Brain microvascular endothelial cell (primary cell): ENCODE measurements at regions not wholly inside any gene's neighbourhood (a gene's known extent, or its start where the extent isn't known, plus 50 kb on each side); places are given as distances from the start of the nearest gene placed in this dataset.

ENCODE experiments used
- DNase-seq: peaks from one replicate; pipeline ENCODE4 v3.0.0-alpha.2; 2020
- H3K27ac ChIP-seq: fragments of 250-450 bp; sonication (Bioruptor Pico); 2 replicates; pipeline ENCODE4 v1.5.1; 2020; ENCODE audit warnings: mild to moderate bottlenecking, moderate library complexity
- H3K27me3 ChIP-seq: fragments of 250-450 bp; sonication (Bioruptor Pico); replicated peaks from 2 replicates; pipeline ENCODE4 v1.5.1; 2020; ENCODE audit warnings: mild to moderate bottlenecking
- H3K36me3 ChIP-seq: fragments of 250-450 bp; sonication (Bioruptor Pico); replicated peaks from 2 replicates; pipeline ENCODE4 v1.5.1; 2020; ENCODE audit warnings: mild to moderate bottlenecking
- H3K4me3 ChIP-seq: 2 replicates; pipeline ENCODE4 v1.5.1; 2011; ENCODE audit warnings: low read depth, mild to moderate bottlenecking, control low read depth, low read length, moderate library complexity
- CTCF ChIP-seq: IDR thresholded peaks from 2 replicates; pipeline ENCODE4 v1.5.1; 2011; ENCODE audit warnings: low read depth, mild to moderate bottlenecking, moderate library complexity, low read length, control low read depth, inconsistent platforms; ENCODE audit errors: missing control alignments
- in situ Hi-C: cut with HindIII; loops from 2 replicates; pipeline ENCODE4 v1.10.0; 2017; ENCODE audit warnings: low sequenced_read_pairs, low pct_ligation_motif_present

GRCh38 chr16:66265556-66266141, 100.8 kb upstream of the CDH5 start:
- Histone ChIP-seq H3K36me3 (no peaks in the 10 kb centered on the region), H3K4me3 (no peak overlapping the region), H3K27ac (no peak overlapping the region), H3K27me3 (no peaks in the 10 kb centered on the region)
- DNase-seq, result no peak
- TF ChIP-seq CTCF, result no peak
- in situ Hi-C loops, result no loop called here

- no peak for TF ChIP-seq CTCF
- no peaks in the 10 kb centered on the region for H3K27me3 ChIP-seq
- DNase-seq, result no peak
- H3K4me3 ChIP-seq, result no peak overlapping the region
- in situ Hi-C loops, result no loop called here
- no peak overlapping the region for H3K27ac ChIP-seq
- no peaks in the 10 kb centered on the region for H3K36me3 ChIP-seq
Measured at GRCh38 chr16:66265048-66265415, 101.5 kb upstream of the CDH5 start.

DNA sequence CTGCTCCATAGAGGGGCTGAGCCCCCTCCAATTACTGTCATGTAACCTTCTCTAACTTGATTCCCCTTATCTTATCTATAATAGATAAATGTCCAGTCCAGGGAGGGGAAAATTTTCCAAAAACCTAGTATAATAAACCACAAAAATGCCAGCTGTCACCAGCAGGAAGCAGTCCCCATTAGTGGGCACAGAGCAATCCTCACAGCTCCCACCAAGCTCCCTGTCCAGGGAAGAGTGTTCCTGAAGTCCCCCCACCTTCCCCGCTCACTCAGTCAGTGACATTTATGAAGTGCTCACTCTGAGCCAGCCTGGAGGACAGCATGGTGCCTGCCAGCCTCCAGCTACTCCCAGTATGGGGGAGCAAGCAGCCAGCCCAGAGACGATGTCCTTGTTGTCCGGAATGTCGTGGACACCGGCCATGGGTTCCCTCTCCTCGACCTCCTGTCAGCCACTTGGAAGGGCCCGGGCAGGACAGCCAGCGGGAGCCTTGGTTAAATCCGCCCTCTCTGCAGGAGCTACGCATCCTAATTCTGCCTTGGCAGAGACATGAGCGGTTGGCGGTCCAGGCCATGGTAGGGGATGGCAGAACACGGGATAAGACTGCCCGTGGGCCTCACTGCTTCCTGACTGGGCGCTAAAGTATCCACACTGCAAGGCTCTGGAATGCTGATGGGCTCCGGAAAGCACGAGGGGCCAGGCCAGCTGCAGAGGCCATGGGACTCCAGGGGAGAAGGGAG, 102.0 kb upstream of the CDH5 start:
- Histone ChIP-seq H3K36me3 (no peaks in the 10 kb centered on the region), H3K27ac (no peak overlapping the region), H3K27me3 (no peaks in the 10 kb centered on the region), H3K4me3 (no peak overlapping the region)
- TF ChIP-seq CTCF, result no peak
- no peak for DNase-seq
- in situ Hi-C loops, result no loop called here

- H3K4me3 ChIP-seq, result no peak overlapping the region
- DNase-seq, result no peak
Measured at GRCh38 chr16:66263973-66264310, 102.5 kb upstream of the CDH5 start.

GRCh38 chr16:66263168-66263972, 103.1 kb upstream of the CDH5 start:
- no peak overlapping the region for H3K27ac ChIP-seq
- no peaks in the 10 kb centered on the region for H3K27me3 ChIP-seq
- no peak for DNase-seq
- H3K36me3 ChIP-seq, result no peaks in the 10 kb centered on the region
- in situ Hi-C loops, result no loop called here
- no peak overlapping the region for H3K4me3 ChIP-seq
- TF ChIP-seq CTCF, result no peak

More at GRCh38 chr16:66263973-66264310, 102.5 kb upstream of the CDH5 start:
- in situ Hi-C loops, result no loop called here
- H3K27ac ChIP-seq, result no peak overlapping the region
- no peaks in the 10 kb centered on the region for H3K27me3 ChIP-seq
- no peaks in the 10 kb centered on the region for H3K36me3 ChIP-seq
- TF ChIP-seq CTCF, result no peak
